Erythroblast (primary cell): ENCODE measurements at regions not wholly inside any gene's neighbourhood (a gene's known extent, or its start where the extent isn't known, plus 50 kb on each side); places are given as distances from the start of the nearest gene placed in this dataset.

Experiments used
- GATA1 ChIP-seq: IDR thresholded peaks from 2 replicates; pipeline ENCODE4 v1.6.1; 2011; ENCODE audit warnings: low read depth, mild to moderate bottlenecking, control low read depth, low read length, moderate library complexity
- POLR2A ChIP-seq: IDR thresholded peaks from 2 replicates; pipeline ENCODE4 v1.6.1; 2011; ENCODE audit warnings: mild to moderate bottlenecking, low read length

GRCh38 chr20:52837378-52837777, 134.8 kb upstream of the TSHZ2 start:
- TF ChIP-seq POLR2A (no peak), GATA1 (no peak)
